H1 (cell line): ENCODE measurements at regions not wholly inside any gene's neighbourhood (a gene's known extent, or its start where the extent isn't known, plus 50 kb on each side); places are given as distances from the start of the nearest gene placed in this dataset.

Experiments used
- EP300 ChIP-seq, 2 experiments: IDR thresholded peaks; 1 replicate in 1 of 2; 2 replicates in 1 of 2; pipeline ENCODE4 v1.6.1; 2011 to 2012; ENCODE audit warnings: low read depth in 2 of 2, low read length in 2 of 2, mild to moderate bottlenecking in 2 of 2, borderline replicate concordance in 1 of 2, inconsistent platforms in 1 of 2, moderate library complexity in 1 of 2
- EZH2 ChIP-seq: fragments of 200-600 bp; sonication (generic); IDR thresholded peaks from 2 replicates; pipeline ENCODE4 v1.7.1; 2012; ENCODE audit warnings: low read depth, mild to moderate bottlenecking, moderate library complexity, low read length, inconsistent platforms; ENCODE audit not compliant: severe bottlenecking
- MAX ChIP-seq: IDR thresholded peaks from 2 replicates; pipeline ENCODE4 v1.6.1; 2012; ENCODE audit warnings: inconsistent platforms
- POU5F1 ChIP-seq: IDR thresholded peaks from 2 replicates; pipeline ENCODE4 v1.6.1; 2011; ENCODE audit warnings: low read depth, mild to moderate bottlenecking, low read length, moderate library complexity

- TF ChIP-seq MAX (no peak), EZH2 (no peak), EP300 (IDR thresholded peaks at IDR 0.05; ENCODE audit: borderline replicate concordance in 1 of 2, low read depth in 2 of 2, low read length in 2 of 2) (no peak), POU5F1 (no peak)
Observed at GRCh38 chr2:145290986-145291385, 771.1 kb upstream of the ZEB2 start.
